Esophagus squamous epithelium (tissue), 4 donors: ENCODE measurements at regions not wholly inside any gene's neighbourhood (a gene's known extent, or its start where the extent isn't known, plus 50 kb on each side); places are given as distances from the start of the nearest gene placed in this dataset.

Source experiments
- CTCF ChIP-seq, 6 experiments: fragments of 450-650 bp in 4 of 6; fragments of 200-600 bp in 2 of 6; sonication (generic) in 2 of 6; IDR thresholded peaks; one replicate each; pipeline ENCODE4 v1.5.1; 2016 to 2019; ENCODE audit warnings: antibody characterized with exemption in 6 of 6, mild to moderate bottlenecking in 4 of 6, moderate library complexity in 4 of 6
- POLR2A ChIP-seq, 4 donors: fragments of 450-650 bp; IDR thresholded peaks; one replicate each; pipeline ENCODE4 v1.6.1; 2017; ENCODE audit warnings: antibody characterized with exemption in 4 of 4, mild to moderate bottlenecking in 4 of 4, moderate library complexity in 3 of 4

DNA sequence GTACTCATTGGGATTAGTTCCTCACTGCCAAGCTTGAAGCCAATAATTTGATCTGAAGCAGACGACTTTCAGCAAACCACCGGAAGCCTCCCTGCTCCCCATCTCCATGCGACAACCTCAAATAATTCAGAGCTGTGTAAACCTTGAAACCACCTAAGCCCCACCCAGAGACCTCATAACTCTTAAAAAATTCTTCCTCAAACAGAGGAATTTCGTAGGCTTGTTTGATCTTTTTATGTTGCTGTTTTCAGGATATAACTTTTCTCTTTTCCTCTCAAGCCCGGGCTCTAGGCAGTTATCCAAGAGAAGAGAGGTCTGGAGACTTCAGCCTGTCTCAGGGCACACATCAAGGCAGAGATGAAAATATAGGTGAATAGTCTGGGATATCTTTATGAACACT lies 311.6 kb downstream of the KCNRG start:
- TF ChIP-seq CTCF (IDR thresholded peaks at IDR 0.05) (no peak), POLR2A (IDR thresholded peaks at IDR 0.05) (no peak)
